ENCODE measurements at regions not wholly inside any gene's neighbourhood (a gene's known extent, or its start where the extent isn't known, plus 50 kb on each side); places are given as distances from the start of the nearest gene placed in this dataset.

DNA sequence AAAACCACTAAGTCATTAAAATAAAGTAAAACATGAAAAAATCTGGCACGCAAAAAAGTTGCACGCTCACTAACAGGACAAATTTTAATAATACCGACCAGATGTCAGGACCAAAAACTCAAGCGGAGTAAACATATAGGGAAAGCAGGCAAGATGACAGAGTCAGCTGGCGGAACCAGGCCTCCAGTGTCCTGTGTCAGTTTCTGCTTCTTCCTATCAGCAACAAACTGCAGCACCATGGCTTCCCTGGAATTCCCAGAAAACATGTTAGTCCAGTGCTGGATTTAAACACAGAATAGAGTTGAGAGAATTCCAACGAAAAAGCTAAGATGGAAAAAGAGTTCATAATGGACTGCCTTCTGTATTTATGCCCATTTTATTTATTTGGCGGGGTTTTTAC lies 169.1 kb upstream of the ARHGEF26 start:
- Histone ChIP-seq H3K27me3 (ENCODE audit: insufficient read depth, low read depth) (no peaks in the 10 kb centered on the region), H3K79me2 (ENCODE audit: insufficient read depth, low read depth) (no peaks in the 10 kb centered on the region), H3K27ac (no peak overlapping the region), H3K4me3 (IDR thresholded peaks at IDR 0.05; ENCODE audit: insufficient read depth, low read depth, low read length) (no peak overlapping the region), H3K4me1 (ENCODE audit: low read depth, poor library complexity, severe bottlenecking) (no peaks in the 10 kb centered on the region), H3K4me2 (no peak overlapping the region), H3K9ac (no peak overlapping the region), H3K36me3 (ENCODE audit: insufficient read depth) (no peaks in the 10 kb centered on the region), H2AFZ (ENCODE audit: low read depth) (no peak overlapping the region), H4K20me1 (ENCODE audit: insufficient read depth) (no peaks in the 10 kb centered on the region)
- TF ChIP-seq, protein P1, sequence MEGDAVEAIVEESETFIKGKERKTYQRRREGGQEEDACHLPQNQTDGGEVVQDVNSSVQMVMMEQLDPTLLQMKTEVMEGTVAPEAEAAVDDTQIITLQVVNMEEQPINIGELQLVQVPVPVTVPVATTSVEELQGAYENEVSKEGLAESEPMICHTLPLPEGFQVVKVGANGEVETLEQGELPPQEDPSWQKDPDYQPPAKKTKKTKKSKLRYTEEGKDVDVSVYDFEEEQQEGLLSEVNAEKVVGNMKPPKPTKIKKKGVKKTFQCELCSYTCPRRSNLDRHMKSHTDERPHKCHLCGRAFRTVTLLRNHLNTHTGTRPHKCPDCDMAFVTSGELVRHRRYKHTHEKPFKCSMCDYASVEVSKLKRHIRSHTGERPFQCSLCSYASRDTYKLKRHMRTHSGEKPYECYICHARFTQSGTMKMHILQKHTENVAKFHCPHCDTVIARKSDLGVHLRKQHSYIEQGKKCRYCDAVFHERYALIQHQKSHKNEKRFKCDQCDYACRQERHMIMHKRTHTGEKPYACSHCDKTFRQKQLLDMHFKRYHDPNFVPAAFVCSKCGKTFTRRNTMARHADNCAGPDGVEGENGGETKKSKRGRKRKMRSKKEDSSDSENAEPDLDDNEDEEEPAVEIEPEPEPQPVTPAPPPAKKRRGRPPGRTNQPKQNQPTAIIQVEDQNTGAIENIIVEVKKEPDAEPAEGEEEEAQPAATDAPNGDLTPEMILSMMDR (conservative IDR thresholded peaks at IDR 0.05; ENCODE audit: low read depth, low read length) = no peak

DNA sequence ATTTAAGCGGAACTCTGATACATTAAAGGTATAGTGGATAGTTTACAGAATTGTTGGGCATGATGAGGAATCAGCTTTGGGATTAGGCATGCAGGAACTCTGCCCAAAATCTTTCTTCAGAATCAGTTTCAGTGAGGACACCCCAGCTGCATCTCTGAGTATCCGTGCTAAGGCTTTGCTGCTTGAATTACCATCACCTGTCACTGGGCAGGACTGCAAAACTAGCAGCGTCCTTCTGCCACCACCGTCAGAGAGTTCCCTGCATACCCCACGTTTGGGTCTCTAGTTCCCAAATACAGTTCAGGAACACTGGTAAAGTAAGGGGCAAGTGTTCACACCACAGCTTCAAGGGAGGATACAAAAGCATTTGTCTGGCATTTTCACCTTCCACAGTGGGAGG lies 164.6 kb upstream of the ARHGEF26 start:
- Histone ChIP-seq H2AFZ (ENCODE audit: low read depth) (no peak overlapping the region), H3K79me2 (ENCODE audit: insufficient read depth, low read depth) (no peaks in the 10 kb centered on the region), H3K27ac (no peak overlapping the region), H3K4me2 (no peak overlapping the region), H3K9ac (no peak overlapping the region), H3K4me3 (IDR thresholded peaks at IDR 0.05; ENCODE audit: insufficient read depth, low read depth, low read length) (no peak overlapping the region), H4K20me1 (ENCODE audit: insufficient read depth) (no peaks in the 10 kb centered on the region), H3K4me1 (ENCODE audit: low read depth, poor library complexity, severe bottlenecking) (no peaks in the 10 kb centered on the region), H3K27me3 (ENCODE audit: insufficient read depth, low read depth) (no peaks in the 10 kb centered on the region), H3K36me3 (ENCODE audit: insufficient read depth) (no peaks in the 10 kb centered on the region)
- TF ChIP-seq, protein P1 (conservative IDR thresholded peaks at IDR 0.05; ENCODE audit: low read depth, low read length) = no peak

DNA sequence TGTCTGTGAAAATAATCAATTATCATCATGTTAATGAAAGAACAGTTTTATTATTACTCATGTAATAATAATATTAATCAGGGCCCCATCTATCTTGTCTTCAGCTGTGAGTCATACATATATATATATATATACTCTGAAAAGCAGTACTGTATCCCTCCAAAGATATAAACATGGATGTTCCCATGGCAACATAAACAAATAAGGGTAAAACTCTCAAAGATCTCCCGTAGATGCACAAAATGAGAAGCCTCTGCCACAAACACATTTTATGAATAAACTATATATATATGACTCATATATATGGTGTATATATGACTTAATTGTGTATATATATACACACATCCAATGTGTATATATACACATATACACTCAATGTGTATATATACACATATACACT lies 163.8 kb upstream of the ARHGEF26 start:
- no peaks in the 10 kb centered on the region for H3K27me3 ChIP-seq (ENCODE audit: insufficient read depth, low read depth)
- no peak overlapping the region for H3K4me3 ChIP-seq (IDR thresholded peaks at IDR 0.05; ENCODE audit: insufficient read depth, low read depth, low read length)
- no peaks in the 10 kb centered on the region for H3K36me3 ChIP-seq (ENCODE audit: insufficient read depth)
- no peaks in the 10 kb centered on the region for H4K20me1 ChIP-seq (ENCODE audit: insufficient read depth)
- H2AFZ ChIP-seq (ENCODE audit: low read depth) = no peak overlapping the region
- no peak overlapping the region for H3K27ac ChIP-seq
- no peaks in the 10 kb centered on the region for H3K79me2 ChIP-seq (ENCODE audit: insufficient read depth, low read depth)
- H3K4me2 ChIP-seq = no peak overlapping the region
- no peak overlapping the region for H3K9ac ChIP-seq
- TF ChIP-seq, protein P1 (conservative IDR thresholded peaks at IDR 0.05; ENCODE audit: low read depth, low read length) = no peak
- H3K4me1 ChIP-seq (ENCODE audit: low read depth, poor library complexity, severe bottlenecking) = no peaks in the 10 kb centered on the region

DNA sequence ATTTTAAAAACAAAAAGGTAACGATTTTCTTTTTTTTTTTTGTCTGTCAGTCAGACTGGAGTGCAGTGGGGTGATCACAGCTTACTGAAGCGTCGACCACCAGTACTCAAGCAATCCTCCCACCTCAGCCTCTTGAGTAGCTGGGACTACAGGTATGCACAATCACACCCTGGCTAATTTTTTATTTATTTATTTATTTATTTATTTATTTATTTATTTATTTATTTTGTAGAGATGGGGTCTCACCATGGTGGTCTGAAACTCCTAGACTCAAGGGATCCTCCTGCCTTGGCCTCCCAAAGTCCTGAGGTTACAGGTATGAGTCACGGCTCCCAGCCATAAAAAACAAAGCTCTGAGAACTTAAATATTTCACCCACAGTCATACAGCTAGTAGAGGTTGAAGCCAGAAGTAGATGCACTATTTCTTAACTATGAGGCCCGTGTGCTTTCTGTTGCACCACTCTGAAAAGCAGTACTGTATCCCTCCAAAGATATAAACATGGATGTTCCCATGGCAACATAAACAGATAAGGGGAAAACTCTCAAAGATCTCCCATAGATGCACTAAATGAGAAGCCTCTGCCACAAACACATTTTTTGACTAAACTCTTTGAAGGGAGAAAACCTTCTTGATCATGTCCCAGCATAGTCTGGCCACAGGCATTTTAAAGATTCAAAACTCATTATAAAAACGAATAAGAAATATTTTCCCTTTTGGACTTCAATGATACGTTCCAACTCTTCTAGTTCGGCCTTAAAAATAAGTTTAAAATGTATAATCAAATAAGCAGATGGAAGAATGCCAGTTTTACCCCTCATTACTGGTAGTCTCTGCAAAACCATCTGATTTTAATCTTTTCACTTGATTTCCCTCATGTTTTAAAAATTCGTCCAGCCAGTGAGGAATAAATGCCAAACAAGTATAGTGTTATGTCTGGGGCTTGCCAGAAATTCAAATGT lies 162.3 kb upstream of the ARHGEF26 start:
- H2AFZ ChIP-seq (ENCODE audit: low read depth) = no peak overlapping the region
- no peaks in the 10 kb centered on the region for H4K20me1 ChIP-seq (ENCODE audit: insufficient read depth)
- TF ChIP-seq, protein P1 (conservative IDR thresholded peaks at IDR 0.05; ENCODE audit: low read depth, low read length) = no peak
- H3K4me3 ChIP-seq (IDR thresholded peaks at IDR 0.05; ENCODE audit: insufficient read depth, low read depth, low read length) = no peak overlapping the region
- H3K4me2 ChIP-seq = no peak overlapping the region
- no peaks in the 10 kb centered on the region for H3K79me2 ChIP-seq (ENCODE audit: insufficient read depth, low read depth)
- no peak overlapping the region for H3K27ac ChIP-seq
- H3K36me3 ChIP-seq (ENCODE audit: insufficient read depth) = no peaks in the 10 kb centered on the region
- no peaks in the 10 kb centered on the region for H3K27me3 ChIP-seq (ENCODE audit: insufficient read depth, low read depth)
- no peak overlapping the region for H3K9ac ChIP-seq
- no peaks in the 10 kb centered on the region for H3K4me1 ChIP-seq (ENCODE audit: low read depth, poor library complexity, severe bottlenecking)
